Activated B cell treated with CpG ODN at 0.5 μM for 24 hours (primary cell): ENCODE measurements at regions not wholly inside any gene's neighbourhood (a gene's known extent, or its start where the extent isn't known, plus 50 kb on each side); places are given as distances from the start of the nearest gene placed in this dataset.

Source experiments
- ATAC-seq: fragments of 200-7000 bp; cut with Tn5 transposase; one replicate; pipeline ENCODE4 v1.10.0; 2021; ENCODE audit warnings: low read depth, mild to moderate bottlenecking, moderate library complexity
- CTCF ChIA-PET: fragments of 350-600 bp; sonication (Branson Sonifier 250); formaldehyde crosslinking; loops from one replicate; lab custom pipeline; 2021; ENCODE audit warnings: antibody characterized with exemption; lab: Charles Lee
- POLR2A ChIA-PET: fragments of 350-600 bp; sonication (Branson Sonifier 250); formaldehyde crosslinking; loops from one replicate; lab custom pipeline; 2021; ENCODE audit warnings: antibody characterized with exemption; lab: Charles Lee
- DNase-seq: peaks from one replicate; pipeline ENCODE4 v3.0.0; 2022
- H3K27ac Mint-ChIP-seq: one replicate; pipeline ENCODE4 v1.8.0; 2020; ENCODE audit warnings: mixed read lengths
- H3K27me3 Mint-ChIP-seq: one replicate; pipeline ENCODE4 v1.8.0; 2021; ENCODE audit warnings: mixed read lengths
- H3K36me3 Mint-ChIP-seq: one replicate; pipeline ENCODE4 v1.8.0; 2021; ENCODE audit warnings: low read depth, mixed read lengths
- H3K4me1 Mint-ChIP-seq: one replicate; pipeline ENCODE4 v1.8.0; 2021; ENCODE audit warnings: mixed read lengths
- H3K4me3 Mint-ChIP-seq: one replicate; pipeline ENCODE4 v1.8.0; 2020; ENCODE audit warnings: mild to moderate bottlenecking, mixed read lengths
- H3K9me3 Mint-ChIP-seq: one replicate; pipeline ENCODE4 v1.8.0; 2020; ENCODE audit warnings: mixed read lengths
- intact Hi-C: fragments of 100-400 bp; cut with micrococcal nuclease; formaldehyde crosslinking; loops from one replicate; pipeline ENCODE4 v1.15.1; 2024
- TF ChIP-seq, protein P1 (sequence below): fragments of 200-600 bp; IDR thresholded peaks from one replicate; pipeline ENCODE4 v1.8.0; 2022; ENCODE audit warnings: antibody characterized with exemption, mild to moderate bottlenecking

DNA sequence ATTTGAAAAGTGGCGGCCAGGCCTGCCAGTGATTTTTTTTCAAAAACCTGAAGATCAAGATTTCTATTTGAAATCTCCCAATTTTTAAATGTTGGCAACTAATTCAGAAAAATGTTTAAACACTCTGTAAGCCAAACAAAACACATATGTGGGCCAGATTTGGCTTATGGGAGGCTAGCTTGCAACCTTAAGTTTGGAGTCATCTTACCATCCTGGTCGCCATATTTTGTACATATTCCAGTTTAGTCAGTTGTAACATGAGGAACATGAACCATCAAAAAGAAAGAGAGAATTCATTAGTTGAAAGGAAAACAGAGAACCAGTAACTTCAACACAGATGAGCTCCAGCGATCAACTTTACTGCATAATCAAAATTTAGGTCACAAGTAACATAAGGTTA is 115.4 kb downstream of the TMEM26 start:
- TF ChIP-seq, protein P1, sequence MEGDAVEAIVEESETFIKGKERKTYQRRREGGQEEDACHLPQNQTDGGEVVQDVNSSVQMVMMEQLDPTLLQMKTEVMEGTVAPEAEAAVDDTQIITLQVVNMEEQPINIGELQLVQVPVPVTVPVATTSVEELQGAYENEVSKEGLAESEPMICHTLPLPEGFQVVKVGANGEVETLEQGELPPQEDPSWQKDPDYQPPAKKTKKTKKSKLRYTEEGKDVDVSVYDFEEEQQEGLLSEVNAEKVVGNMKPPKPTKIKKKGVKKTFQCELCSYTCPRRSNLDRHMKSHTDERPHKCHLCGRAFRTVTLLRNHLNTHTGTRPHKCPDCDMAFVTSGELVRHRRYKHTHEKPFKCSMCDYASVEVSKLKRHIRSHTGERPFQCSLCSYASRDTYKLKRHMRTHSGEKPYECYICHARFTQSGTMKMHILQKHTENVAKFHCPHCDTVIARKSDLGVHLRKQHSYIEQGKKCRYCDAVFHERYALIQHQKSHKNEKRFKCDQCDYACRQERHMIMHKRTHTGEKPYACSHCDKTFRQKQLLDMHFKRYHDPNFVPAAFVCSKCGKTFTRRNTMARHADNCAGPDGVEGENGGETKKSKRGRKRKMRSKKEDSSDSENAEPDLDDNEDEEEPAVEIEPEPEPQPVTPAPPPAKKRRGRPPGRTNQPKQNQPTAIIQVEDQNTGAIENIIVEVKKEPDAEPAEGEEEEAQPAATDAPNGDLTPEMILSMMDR: no peak

DNA sequence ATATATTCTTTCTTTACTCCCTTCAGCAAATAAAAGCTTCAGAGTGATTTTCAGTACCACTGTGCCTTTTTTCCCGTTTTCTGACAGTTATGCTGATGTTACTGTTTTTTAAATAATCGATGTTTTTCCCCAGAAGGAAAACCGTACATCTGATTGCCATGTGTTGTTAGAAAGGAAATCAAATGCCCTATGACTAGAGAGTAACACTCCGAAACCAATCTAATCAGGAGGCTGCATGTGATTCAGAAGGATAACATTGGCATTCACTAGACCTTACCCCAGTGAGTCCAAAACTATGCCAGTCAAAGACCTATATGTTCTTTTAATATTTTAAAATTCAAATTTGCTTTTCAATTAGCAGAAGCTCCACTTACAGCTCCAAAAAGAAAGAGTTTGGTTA is 116.3 kb downstream of the TMEM26 start:
- Mint-ChIP-seq H3K4me1 (no peaks in the 10 kb centered on the region), H3K27me3 (no peaks in the 10 kb centered on the region), H3K4me3 (no peak overlapping the region), H3K36me3 (no peaks in the 10 kb centered on the region), H3K27ac (no peak overlapping the region), H3K9me3 (no peaks in the 10 kb centered on the region)
- ChIA-PET POLR2A (no interaction called here), CTCF (no interaction called here)
- intact Hi-C loops: no loop called here
- ATAC-seq: no peak
- TF ChIP-seq, protein P1: no peak
- DNase-seq: no peak

More for the DNA sequence above, 115.4 kb downstream of the TMEM26 start:
- peaks cover 1% of the 10 kb centered on the region for H3K27me3 Mint-ChIP-seq
- no peak for ATAC-seq
- intact Hi-C loops: no loop called here
- H3K4me1 Mint-ChIP-seq: no peaks in the 10 kb centered on the region
- no peak for DNase-seq
- ChIA-PET CTCF (no interaction called here), POLR2A (no interaction called here)
- no peaks in the 10 kb centered on the region for H3K9me3 Mint-ChIP-seq
- H3K36me3 Mint-ChIP-seq: no peaks in the 10 kb centered on the region
- H3K4me3 Mint-ChIP-seq: no peak overlapping the region
- H3K27ac Mint-ChIP-seq: no peak overlapping the region

DNA sequence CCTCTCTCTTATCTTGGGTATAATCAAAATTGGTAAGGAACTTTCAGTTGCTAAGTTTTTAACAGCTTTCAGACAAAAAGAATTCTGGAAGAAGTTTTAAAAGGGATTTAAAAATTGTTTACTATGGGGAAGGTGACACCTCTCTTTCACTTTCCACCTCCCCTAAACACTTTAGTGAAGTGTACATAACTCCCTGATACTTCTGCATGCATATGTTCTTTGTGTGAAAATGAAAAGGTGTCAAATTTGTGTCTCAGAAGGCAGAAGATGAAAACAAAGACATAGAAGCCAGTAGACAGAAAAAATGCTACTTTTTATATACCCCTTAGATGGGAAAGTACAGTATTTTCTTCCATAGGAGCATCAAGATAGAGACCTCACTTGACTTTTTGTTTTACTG is 117.8 kb downstream of the TMEM26 start:
- H3K36me3 Mint-ChIP-seq: no peaks in the 10 kb centered on the region
- H3K9me3 Mint-ChIP-seq: peaks cover 3% of the 10 kb centered on the region
- H3K27me3 Mint-ChIP-seq: no peaks in the 10 kb centered on the region
- ATAC-seq (no peak), DNase-seq (no peak)
- TF ChIP-seq, protein P1: no peak
- CTCF ChIA-PET: no interaction called here
- no peak overlapping the region for H3K27ac Mint-ChIP-seq
- intact Hi-C loops: no loop called here
- POLR2A ChIA-PET: no interaction called here
- H3K4me3 Mint-ChIP-seq: no peak overlapping the region
- no peaks in the 10 kb centered on the region for H3K4me1 Mint-ChIP-seq

DNA sequence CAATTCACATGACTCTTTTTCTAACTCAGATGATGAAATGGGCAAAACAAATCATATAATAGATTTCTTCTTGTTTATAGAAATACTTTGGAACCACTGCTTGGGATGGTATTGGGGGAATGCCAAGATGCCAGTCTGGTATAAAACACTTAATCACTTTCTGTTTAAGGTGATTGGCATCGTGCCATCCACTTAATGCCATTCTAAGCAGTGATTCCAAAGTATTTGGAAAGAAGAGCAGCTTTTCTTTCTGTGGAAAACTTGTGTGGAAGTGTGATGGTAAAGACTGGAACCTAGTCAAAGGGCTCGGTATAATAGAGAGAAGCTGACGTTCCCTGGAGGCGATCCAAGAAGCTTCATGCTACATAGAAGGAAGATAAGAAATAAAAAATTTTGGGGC is 120.6 kb downstream of the TMEM26 start:
- ChIA-PET POLR2A (no interaction called here), CTCF (no interaction called here)
- intact Hi-C loops: no loop called here
- peaks cover 16% of the 10 kb centered on the region for H3K9me3 Mint-ChIP-seq
- DNase-seq (no peak), ATAC-seq (no peak)
- H3K4me3 Mint-ChIP-seq: no peak overlapping the region
- peaks cover 2% of the 10 kb centered on the region for H3K27me3 Mint-ChIP-seq
- H3K36me3 Mint-ChIP-seq: no peaks in the 10 kb centered on the region
- H3K27ac Mint-ChIP-seq: no peak overlapping the region
- TF ChIP-seq, protein P1: no peak
- no peaks in the 10 kb centered on the region for H3K4me1 Mint-ChIP-seq

DNA sequence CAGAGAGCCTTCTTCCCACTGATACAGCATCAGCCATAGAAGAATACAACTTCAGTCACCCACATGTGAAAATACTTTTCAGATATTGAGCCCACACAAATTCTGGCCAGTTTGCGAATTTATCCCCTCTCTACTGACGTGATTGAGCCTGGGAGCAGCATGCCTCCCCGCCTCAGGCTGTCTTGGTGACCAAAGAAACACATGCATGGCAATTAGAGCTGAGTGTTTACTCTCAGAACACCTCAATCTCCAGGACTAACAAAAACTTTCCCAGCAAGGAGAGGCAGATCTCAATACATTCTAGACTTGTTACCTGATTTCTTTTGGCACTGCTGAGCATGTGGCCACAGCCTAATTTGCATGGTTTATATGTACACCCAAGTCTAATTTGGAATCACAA is 122.5 kb downstream of the TMEM26 start:
- H3K27ac Mint-ChIP-seq: no peak overlapping the region
- intact Hi-C loops: no loop called here
- peaks cover 16% of the 10 kb centered on the region for H3K9me3 Mint-ChIP-seq
- ATAC-seq (no peak), DNase-seq (no peak)
- peaks cover 5% of the 10 kb centered on the region for H3K27me3 Mint-ChIP-seq
- ChIA-PET CTCF (no interaction called here), POLR2A (no interaction called here)
- H3K4me3 Mint-ChIP-seq: no peak overlapping the region
- TF ChIP-seq, protein P1: no peak
- H3K4me1 Mint-ChIP-seq: no peaks in the 10 kb centered on the region
- H3K36me3 Mint-ChIP-seq: no peaks in the 10 kb centered on the region
